Liver (tissue), 8 donors: ENCODE measurements at regions not wholly inside any gene's neighbourhood (a gene's known extent, or its start where the extent isn't known, plus 50 kb on each side); places are given as distances from the start of the nearest gene placed in this dataset.

Experiments
- DNase-seq: peaks from one replicate; pipeline ENCODE4 v3.0.0-alpha.2; 2017; ENCODE audit warnings: low spot score
- H3K27ac ChIP-seq, 2 donors: one replicate each; pipeline ENCODE4 v1.7.0; 2013; ENCODE audit warnings: inconsistent platforms in 2 of 2, low read length in 2 of 2, control low read depth in 1 of 2, low read depth in 1 of 2, mild to moderate bottlenecking in 1 of 2
- H3K27me3 ChIP-seq, 4 donors: one replicate each; pipeline versions ENCODE4 v1.6.1 to v1.7.0; 2013; ENCODE audit warnings: low read length in 3 of 4, inconsistent platforms in 1 of 4, mild to moderate bottlenecking in 1 of 4, moderate library complexity in 1 of 4; ENCODE audit not compliant: control insufficient read depth in 4 of 4, insufficient read depth in 4 of 4
- H3K36me3 ChIP-seq, 4 donors: one replicate each; pipeline versions ENCODE4 v1.6.1 to v1.7.0; 2013; ENCODE audit warnings: low read length in 3 of 4, mild to moderate bottlenecking in 3 of 4, low read depth in 1 of 4, moderate library complexity in 1 of 4; ENCODE audit not compliant: control insufficient read depth in 4 of 4, insufficient read depth in 3 of 4
- H3K4me1 ChIP-seq, 4 donors: one replicate each; pipeline versions ENCODE4 v1.6.1 to v1.7.0; 2013; ENCODE audit warnings: low read length in 3 of 4, mild to moderate bottlenecking in 3 of 4, moderate library complexity in 1 of 4; ENCODE audit not compliant: control insufficient read depth in 4 of 4, insufficient read depth in 4 of 4
- H3K4me3 ChIP-seq, 3 donors: one replicate each; pipeline versions ENCODE4 v1.6.1 to v1.7.0; 2013; ENCODE audit warnings: low read length in 3 of 3, control low read depth in 1 of 3, low read depth in 1 of 3, mild to moderate bottlenecking in 1 of 3
- H3K9ac ChIP-seq, 2 donors: one replicate each; pipeline ENCODE4 v1.7.0; 2013; ENCODE audit warnings: low read length in 2 of 2, mild to moderate bottlenecking in 2 of 2, moderate library complexity in 2 of 2, control low read depth in 1 of 2, low read depth in 1 of 2
- H3K9me3 ChIP-seq, 4 donors: one replicate each; pipeline versions ENCODE4 v1.6.1 to v1.7.0; 2013; ENCODE audit warnings: low read length in 3 of 4; ENCODE audit not compliant: control insufficient read depth in 4 of 4
- EGR1 ChIP-seq, 2 donors: IDR thresholded peaks; 2 replicates each; pipeline ENCODE4 v1.6.1; 2016 to 2018; ENCODE audit warnings: antibody characterized with exemption in 2 of 2, low read depth in 2 of 2
- FOXA1 ChIP-seq: IDR thresholded peaks from 2 replicates; pipeline ENCODE4 v1.6.1; 2016; ENCODE audit warnings: antibody characterized with exemption
- FOXA2 ChIP-seq: IDR thresholded peaks from 2 replicates; pipeline ENCODE4 v1.6.1; 2016; ENCODE audit warnings: antibody characterized with exemption
- GABPA ChIP-seq, 2 donors: IDR thresholded peaks in 1 of 2; conservative IDR thresholded peaks in 1 of 2; 2 replicates each; pipeline ENCODE4 v1.6.1; 2016; ENCODE audit warnings: antibody characterized with exemption in 2 of 2, mild to moderate bottlenecking in 1 of 2, moderate library complexity in 1 of 2
- HNF4A ChIP-seq, 2 donors: conservative IDR thresholded peaks; 2 replicates each; pipeline ENCODE4 v1.6.1; 2016; ENCODE audit warnings: antibody characterized with exemption in 2 of 2, mild to moderate bottlenecking in 2 of 2
- HNF4G ChIP-seq: IDR thresholded peaks from 2 replicates; pipeline ENCODE4 v1.6.1; 2016; ENCODE audit warnings: antibody characterized with exemption
- JUND ChIP-seq, 2 donors: IDR thresholded peaks; 2 replicates each; pipeline ENCODE4 v1.6.1; 2016; ENCODE audit warnings: antibody characterized with exemption in 2 of 2
- NR2F2 ChIP-seq: IDR thresholded peaks from 2 replicates; pipeline ENCODE4 v1.6.1; 2016; ENCODE audit warnings: antibody characterized with exemption
- RAD21 ChIP-seq, 2 donors: IDR thresholded peaks; 2 replicates each; pipeline ENCODE4 v1.6.1; 2016; ENCODE audit warnings: antibody characterized with exemption in 2 of 2, mild to moderate bottlenecking in 2 of 2
- RXRA ChIP-seq, 2 donors: IDR thresholded peaks; 2 replicates each; pipeline ENCODE4 v1.6.1; 2017 to 2018; ENCODE audit warnings: antibody characterized with exemption in 2 of 2, mild to moderate bottlenecking in 1 of 2
- SP1 ChIP-seq: IDR thresholded peaks from 2 replicates; pipeline ENCODE4 v1.6.1; 2018; ENCODE audit warnings: antibody characterized with exemption, mild to moderate bottlenecking
- TAF1 ChIP-seq: conservative IDR thresholded peaks from 2 replicates; pipeline ENCODE4 v1.6.1; 2016; ENCODE audit warnings: antibody characterized with exemption, mild to moderate bottlenecking
- YY1 ChIP-seq: IDR thresholded peaks from 2 replicates; pipeline ENCODE4 v1.6.1; 2016; ENCODE audit warnings: antibody characterized with exemption, mild to moderate bottlenecking
- ZBTB33 ChIP-seq: IDR thresholded peaks from 2 replicates; pipeline ENCODE4 v1.6.1; 2016; ENCODE audit warnings: antibody characterized with exemption
- WGBS: extraction: QIAGEN DNeasy Blood & Tissue Kit; methylation state at CpG from one replicate; pipeline ENCODE4 v1.1.7; 2013; 5-methylcytosine and 5-hydroxymethylcytosine counted together
- TF ChIP-seq, protein P1 (sequence below): IDR thresholded peaks from 2 replicates; pipeline ENCODE4 v1.6.1; 2016; ENCODE audit warnings: antibody characterized with exemption, mild to moderate bottlenecking
- TF ChIP-seq, protein P2 (sequence below): IDR thresholded peaks from 2 replicates; pipeline ENCODE4 v1.6.1; 2016; ENCODE audit warnings: antibody characterized with exemption
- TF ChIP-seq, protein P3 (sequence below): fragments of 150-350 bp; IDR thresholded peaks from 2 replicates; pipeline ENCODE4 v1.5.1; 2017; ENCODE audit warnings: improper control_type of control experiment, low read depth, low read length; ENCODE audit not compliant: missing input control
- TF ChIP-seq, protein P4 (sequence below): IDR thresholded peaks from 2 replicates; pipeline ENCODE4 v1.6.1; 2016; ENCODE audit warnings: antibody characterized with exemption
- donor health status: healthy.
- donor health status: healthy.
- donor health status: healthy.
- donor health status: healthy.
- donor health status: healthy.

GRCh38 chr22:48717883-48718817 lies 1109.5 kb downstream of the BRD1 start:
- DNase-seq, result no peak
- WGBS, result 83% methylated on average over 31 of the region's 31 CpGs

More at GRCh38 chr22:48717883-48718817, 1109.5 kb downstream of the BRD1 start:
- no peaks in the 10 kb centered on the region for H3K4me1 ChIP-seq
- H3K9me3 ChIP-seq, result no peaks in the 10 kb centered on the region
- no peaks in the 10 kb centered on the region for H3K27me3 ChIP-seq
- H3K27ac ChIP-seq, result no peak overlapping the region
- no peak overlapping the region for H3K9ac ChIP-seq
- no peak overlapping the region for H3K4me3 ChIP-seq
- no peak for TF ChIP-seq ZBTB33
- no peak for TF ChIP-seq JUND (IDR thresholded peaks at IDR 0.05)
- TF ChIP-seq, protein P1, sequence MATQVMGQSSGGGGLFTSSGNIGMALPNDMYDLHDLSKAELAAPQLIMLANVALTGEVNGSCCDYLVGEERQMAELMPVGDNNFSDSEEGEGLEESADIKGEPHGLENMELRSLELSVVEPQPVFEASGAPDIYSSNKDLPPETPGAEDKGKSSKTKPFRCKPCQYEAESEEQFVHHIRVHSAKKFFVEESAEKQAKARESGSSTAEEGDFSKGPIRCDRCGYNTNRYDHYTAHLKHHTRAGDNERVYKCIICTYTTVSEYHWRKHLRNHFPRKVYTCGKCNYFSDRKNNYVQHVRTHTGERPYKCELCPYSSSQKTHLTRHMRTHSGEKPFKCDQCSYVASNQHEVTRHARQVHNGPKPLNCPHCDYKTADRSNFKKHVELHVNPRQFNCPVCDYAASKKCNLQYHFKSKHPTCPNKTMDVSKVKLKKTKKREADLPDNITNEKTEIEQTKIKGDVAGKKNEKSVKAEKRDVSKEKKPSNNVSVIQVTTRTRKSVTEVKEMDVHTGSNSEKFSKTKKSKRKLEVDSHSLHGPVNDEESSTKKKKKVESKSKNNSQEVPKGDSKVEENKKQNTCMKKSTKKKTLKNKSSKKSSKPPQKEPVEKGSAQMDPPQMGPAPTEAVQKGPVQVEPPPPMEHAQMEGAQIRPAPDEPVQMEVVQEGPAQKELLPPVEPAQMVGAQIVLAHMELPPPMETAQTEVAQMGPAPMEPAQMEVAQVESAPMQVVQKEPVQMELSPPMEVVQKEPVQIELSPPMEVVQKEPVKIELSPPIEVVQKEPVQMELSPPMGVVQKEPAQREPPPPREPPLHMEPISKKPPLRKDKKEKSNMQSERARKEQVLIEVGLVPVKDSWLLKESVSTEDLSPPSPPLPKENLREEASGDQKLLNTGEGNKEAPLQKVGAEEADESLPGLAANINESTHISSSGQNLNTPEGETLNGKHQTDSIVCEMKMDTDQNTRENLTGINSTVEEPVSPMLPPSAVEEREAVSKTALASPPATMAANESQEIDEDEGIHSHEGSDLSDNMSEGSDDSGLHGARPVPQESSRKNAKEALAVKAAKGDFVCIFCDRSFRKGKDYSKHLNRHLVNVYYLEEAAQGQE, result no peak
- no peak for TF ChIP-seq FOXA1
- no peak for TF ChIP-seq YY1
- TF ChIP-seq, protein P2, sequence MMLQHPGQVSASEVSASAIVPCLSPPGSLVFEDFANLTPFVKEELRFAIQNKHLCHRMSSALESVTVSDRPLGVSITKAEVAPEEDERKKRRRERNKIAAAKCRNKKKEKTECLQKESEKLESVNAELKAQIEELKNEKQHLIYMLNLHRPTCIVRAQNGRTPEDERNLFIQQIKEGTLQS, result no peak
- no peak for TF ChIP-seq HNF4A (conservative IDR thresholded peaks at IDR 0.05)
- no peak for TF ChIP-seq NR2F2
- TF ChIP-seq TAF1, result no peak
- TF ChIP-seq RXRA (IDR thresholded peaks at IDR 0.05), result no peak
- TF ChIP-seq, protein P3, sequence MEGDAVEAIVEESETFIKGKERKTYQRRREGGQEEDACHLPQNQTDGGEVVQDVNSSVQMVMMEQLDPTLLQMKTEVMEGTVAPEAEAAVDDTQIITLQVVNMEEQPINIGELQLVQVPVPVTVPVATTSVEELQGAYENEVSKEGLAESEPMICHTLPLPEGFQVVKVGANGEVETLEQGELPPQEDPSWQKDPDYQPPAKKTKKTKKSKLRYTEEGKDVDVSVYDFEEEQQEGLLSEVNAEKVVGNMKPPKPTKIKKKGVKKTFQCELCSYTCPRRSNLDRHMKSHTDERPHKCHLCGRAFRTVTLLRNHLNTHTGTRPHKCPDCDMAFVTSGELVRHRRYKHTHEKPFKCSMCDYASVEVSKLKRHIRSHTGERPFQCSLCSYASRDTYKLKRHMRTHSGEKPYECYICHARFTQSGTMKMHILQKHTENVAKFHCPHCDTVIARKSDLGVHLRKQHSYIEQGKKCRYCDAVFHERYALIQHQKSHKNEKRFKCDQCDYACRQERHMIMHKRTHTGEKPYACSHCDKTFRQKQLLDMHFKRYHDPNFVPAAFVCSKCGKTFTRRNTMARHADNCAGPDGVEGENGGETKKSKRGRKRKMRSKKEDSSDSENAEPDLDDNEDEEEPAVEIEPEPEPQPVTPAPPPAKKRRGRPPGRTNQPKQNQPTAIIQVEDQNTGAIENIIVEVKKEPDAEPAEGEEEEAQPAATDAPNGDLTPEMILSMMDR, result no peak
- TF ChIP-seq HNF4G, result no peak
- TF ChIP-seq EGR1 (IDR thresholded peaks at IDR 0.05; ENCODE audit: low read depth in 2 of 2), result no peak
- TF ChIP-seq RAD21 (IDR thresholded peaks at IDR 0.05), result no peak
- TF ChIP-seq GABPA (IDR thresholded peaks at IDR 0.05 in 1 of 2, conservative IDR thresholded peaks at IDR 0.05 in 1 of 2), result no peak
- TF ChIP-seq SP1, result no peak
- TF ChIP-seq, protein P4, sequence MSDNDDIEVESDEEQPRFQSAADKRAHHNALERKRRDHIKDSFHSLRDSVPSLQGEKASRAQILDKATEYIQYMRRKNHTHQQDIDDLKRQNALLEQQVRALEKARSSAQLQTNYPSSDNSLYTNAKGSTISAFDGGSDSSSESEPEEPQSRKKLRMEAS, result no peak
- TF ChIP-seq FOXA2, result no peak
- no peaks in the 10 kb centered on the region for H3K36me3 ChIP-seq
